CD4-positive, alpha-beta T cell (primary cell): ENCODE measurements at regions not wholly inside any gene's neighbourhood (a gene's known extent, or its start where the extent isn't known, plus 50 kb on each side); places are given as distances from the start of the nearest gene placed in this dataset.

Source experiments
- ATAC-seq: fragments of 200-7000 bp; cut with Tn5 transposase; one replicate; pipeline ENCODE4 v1.10.0; 2022; ENCODE audit warnings: mild to moderate bottlenecking; ENCODE audit not compliant: poor library complexity
- CTCF ChIA-PET: fragments of 350-600 bp; sonication (Branson Sonifier 250); formaldehyde crosslinking; loops from one replicate; lab custom pipeline; 2021; ENCODE audit warnings: antibody characterized with exemption, inconsistent platforms; lab: Charles Lee
- POLR2A ChIA-PET: fragments of 350-600 bp; sonication (Branson Sonifier 250); formaldehyde crosslinking; loops from one replicate; lab custom pipeline; 2021; ENCODE audit warnings: antibody characterized with exemption, inconsistent platforms; lab: Charles Lee
- DNase-seq, 14 experiments: peaks; one replicate each; pipeline ENCODE4 v3.0.0-alpha.2; 2013 to 2020; ENCODE audit warnings: mixed read lengths in 2 of 14
- H3K27ac ChIP-seq, 2 donors: one replicate each; pipeline versions ENCODE4 v1.5.1 to v1.7.0; 2013; ENCODE audit warnings: low read length in 2 of 2, low read depth in 1 of 2, mild to moderate bottlenecking in 1 of 2
- H3K27me3 ChIP-seq, 2 experiments: 1 replicate in 1 of 2; 2 replicates in 1 of 2; pipeline versions ENCODE4 v1.6.1 to v1.7.0; 2013; ENCODE audit warnings: low read length in 2 of 2, control low read depth in 1 of 2, mild to moderate bottlenecking in 1 of 2, moderate library complexity in 1 of 2; ENCODE audit not compliant: insufficient read depth in 2 of 2, control insufficient read depth in 1 of 2
- H3K36me3 ChIP-seq: one replicate; pipeline ENCODE4 v1.6.1; 2013; ENCODE audit warnings: low read length, control low read depth; ENCODE audit not compliant: insufficient read depth
- H3K4me1 ChIP-seq: one replicate; pipeline ENCODE4 v1.6.1; 2013; ENCODE audit warnings: low read length, control low read depth; ENCODE audit not compliant: insufficient read depth
- H3K4me3 ChIP-seq: one replicate; pipeline ENCODE4 v1.5.1; 2013; ENCODE audit warnings: mild to moderate bottlenecking, low read length, moderate library complexity
- H3K9me3 ChIP-seq, 2 experiments: 1 replicate in 1 of 2; 2 replicates in 1 of 2; pipeline versions ENCODE4 v1.6.1 to v1.7.0; 2013; ENCODE audit warnings: low read length in 2 of 2, mild to moderate bottlenecking in 2 of 2, control low read depth in 1 of 2, moderate library complexity in 1 of 2; ENCODE audit not compliant: control insufficient read depth in 1 of 2, insufficient read depth in 1 of 2
- H3K27ac Mint-ChIP-seq: one replicate; pipeline ENCODE4 v1.8.0; 2020; ENCODE audit warnings: mixed read lengths
- H3K27me3 Mint-ChIP-seq: one replicate; pipeline ENCODE4 v1.8.0; 2021; ENCODE audit warnings: mixed read lengths
- H3K36me3 Mint-ChIP-seq: one replicate; pipeline ENCODE4 v1.8.0; 2021; ENCODE audit warnings: low read depth, mixed read lengths
- H3K4me1 Mint-ChIP-seq: one replicate; pipeline ENCODE4 v1.8.0; 2021; ENCODE audit warnings: low read depth, mixed read lengths
- H3K4me3 Mint-ChIP-seq: one replicate; pipeline ENCODE4 v1.8.0; 2020; ENCODE audit warnings: mild to moderate bottlenecking, mixed read lengths
- H3K9me3 Mint-ChIP-seq: one replicate; pipeline ENCODE4 v1.8.0; 2020; ENCODE audit warnings: mixed read lengths
- CTCF ChIP-seq: fragments of 200-600 bp; IDR thresholded peaks from one replicate; pipeline ENCODE4 v1.8.0; 2022; ENCODE audit warnings: antibody characterized with exemption, mild to moderate bottlenecking
- intact Hi-C, 2 experiments: fragments of 100-400 bp; cut with DNase I in 1 of 2; cut with micrococcal nuclease in 1 of 2; formaldehyde crosslinking; loops; one replicate each; pipeline versions ENCODE4 v1.15.1 to v1.9.0; 2023 to 2025; cut with DNase I, micrococcal nuclease

GRCh38 chrY:8570384-8570783 lies 766.9 kb upstream of the TSPY4 start:
- Histone ChIP-seq H3K27ac (no peak overlapping the region), H3K4me3 (no peak overlapping the region), H3K4me1 (no peaks in the 10 kb centered on the region), H3K36me3 (no peaks in the 10 kb centered on the region), H3K9me3 (no peaks in the 10 kb centered on the region), H3K27me3 (no peaks in the 10 kb centered on the region)
- H3K27me3 Mint-ChIP-seq = no peaks in the 10 kb centered on the region
- ChIA-PET POLR2A (no interaction called here), CTCF (no interaction called here)
- no peaks in the 10 kb centered on the region for H3K36me3 Mint-ChIP-seq
- no peak overlapping the region for H3K4me3 Mint-ChIP-seq
- no peaks in the 10 kb centered on the region for H3K4me1 Mint-ChIP-seq
- TF ChIP-seq CTCF = no peak
- no peak for ATAC-seq
- H3K27ac Mint-ChIP-seq = no peak overlapping the region
- intact Hi-C loops = no loop called here
- no peak for DNase-seq
- H3K9me3 Mint-ChIP-seq = no peaks in the 10 kb centered on the region

- ChIA-PET CTCF (no interaction called here), POLR2A (no interaction called here)
- ATAC-seq (no peak), DNase-seq (no peak)
- Histone ChIP-seq H3K9me3 (no peaks in the 10 kb centered on the region), H3K4me3 (no peak overlapping the region), H3K27ac (no peak overlapping the region), H3K27me3 (no peaks in the 10 kb centered on the region), H3K36me3 (no peaks in the 10 kb centered on the region), H3K4me1 (no peaks in the 10 kb centered on the region)
- H3K27me3 Mint-ChIP-seq = no peaks in the 10 kb centered on the region
- no peaks in the 10 kb centered on the region for H3K9me3 Mint-ChIP-seq
- no peak overlapping the region for H3K27ac Mint-ChIP-seq
- intact Hi-C loops = no loop called here
- H3K36me3 Mint-ChIP-seq = no peaks in the 10 kb centered on the region
- no peak overlapping the region for H3K4me3 Mint-ChIP-seq
- H3K4me1 Mint-ChIP-seq = no peaks in the 10 kb centered on the region
- no peak for TF ChIP-seq CTCF
These were observed 764.3 kb upstream of the TSPY4 start for GRCh38 chrY:8572916-8573315.

- Histone ChIP-seq H3K9me3 (no peaks in the 10 kb centered on the region), H3K36me3 (no peaks in the 10 kb centered on the region), H3K4me1 (no peaks in the 10 kb centered on the region), H3K27me3 (no peaks in the 10 kb centered on the region), H3K27ac (no peak overlapping the region), H3K4me3 (no peak overlapping the region)
- Mint-ChIP-seq H3K4me1 (no peaks in the 10 kb centered on the region), H3K9me3 (no peaks in the 10 kb centered on the region), H3K27me3 (no peaks in the 10 kb centered on the region), H3K4me3 (no peak overlapping the region), H3K36me3 (no peaks in the 10 kb centered on the region), H3K27ac (no peak overlapping the region)
- TF ChIP-seq CTCF = no peak
- intact Hi-C loops = no loop called here
- ChIA-PET POLR2A (no interaction called here), CTCF (no interaction called here)
- no peak for ATAC-seq
- DNase-seq = no peak
These were observed 754.9 kb upstream of the TSPY4 start for GRCh38 chrY:8582277-8582850.
